ENCODE measurements at regions not wholly inside any gene's neighbourhood (a gene's known extent, or its start where the extent isn't known, plus 50 kb on each side); places are given as distances from the start of the nearest gene placed in this dataset.
"Not testable (repeated sequence)": the region's sequence is repeated elsewhere in the genome, so short reads cannot be mapped to it uniquely, and the experiment has no call there.

DNA sequence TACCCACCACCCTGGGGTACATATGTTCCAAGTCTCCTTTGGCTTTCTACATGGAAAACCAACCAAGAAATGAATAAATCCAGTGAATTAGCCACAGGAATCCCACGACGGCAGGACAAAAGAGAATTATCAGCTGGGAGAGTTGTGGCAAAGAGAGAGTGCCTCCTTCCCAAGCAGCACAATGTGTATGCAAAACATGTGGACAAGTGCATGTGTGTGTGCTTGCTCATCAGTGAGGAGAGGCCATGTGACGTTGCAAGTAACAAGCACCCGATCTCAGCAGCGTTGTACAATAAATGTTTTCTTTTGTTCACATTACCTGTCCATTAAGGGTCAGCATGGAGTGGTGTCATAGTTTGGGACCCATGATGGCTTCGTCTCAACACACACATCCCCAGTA, 50.0 kb upstream of the EMX2 start:
- FAIRE-seq (no peak), DNase-seq (ENCODE audit: insufficient read length, low spot score) (no peak)

DNA sequence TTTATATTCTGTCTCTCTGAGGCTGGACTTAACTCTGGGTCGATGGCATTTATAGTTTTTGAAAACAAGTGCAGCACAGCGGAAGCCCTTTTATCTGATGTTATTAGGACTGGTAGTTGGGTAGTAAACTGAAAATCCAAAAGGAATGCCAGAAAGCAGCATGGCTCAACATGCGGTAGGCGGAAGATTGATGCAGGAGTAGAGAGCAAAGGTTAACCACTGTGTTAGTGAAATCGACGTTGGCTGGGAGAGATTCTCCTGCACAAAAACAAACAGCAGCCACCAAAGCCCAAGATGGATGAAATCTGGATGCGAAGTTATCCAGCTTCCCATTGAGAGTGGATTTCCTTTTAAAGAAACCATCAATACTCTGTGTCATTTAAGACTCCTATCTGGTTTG, 54.5 kb upstream of the EMX2 start:
- TF ChIP-seq POLR2A (IDR thresholded peaks at IDR 0.05; ENCODE audit: low read depth, low read length): no peak
- FAIRE-seq: no peak
- DNase-seq (ENCODE audit: insufficient read length, low spot score): no peak

More for the DNA sequence above, 50.0 kb upstream of the EMX2 start:
- no peak for TF ChIP-seq POLR2A (IDR thresholded peaks at IDR 0.05; ENCODE audit: low read depth, low read length)

DNA sequence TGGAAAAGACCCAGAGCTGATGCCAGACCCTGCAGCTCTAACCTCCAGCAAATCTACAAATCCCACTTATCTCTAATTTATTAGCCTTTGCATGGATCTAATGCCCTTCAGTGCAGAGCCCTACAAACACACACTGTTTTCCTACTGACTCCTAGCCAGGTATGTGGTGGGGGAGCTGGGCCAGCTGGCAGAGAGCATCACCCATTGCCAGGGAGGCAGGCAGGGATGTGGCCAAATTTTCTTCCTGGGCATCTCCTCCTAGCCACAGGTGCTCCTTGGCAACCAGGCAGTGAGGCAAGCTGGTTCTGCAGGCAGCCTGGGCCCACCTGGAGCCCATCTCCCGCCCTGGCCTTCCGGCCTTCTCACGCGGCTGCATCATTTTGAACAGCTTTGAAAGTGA, 55.9 kb upstream of the EMX2 start:
- DNase-seq (ENCODE audit: insufficient read length, low spot score) (no peak), FAIRE-seq (no peak)
- TF ChIP-seq POLR2A (IDR thresholded peaks at IDR 0.05; ENCODE audit: low read depth, low read length): no peak

- no peak for TF ChIP-seq POLR2A (IDR thresholded peaks at IDR 0.05; ENCODE audit: low read depth, low read length)
- DNase-seq (ENCODE audit: insufficient read length, low spot score) (no peak), FAIRE-seq (no peak)
Observed at GRCh38 chr10:117483056-117483590, 59.4 kb upstream of the EMX2 start.

- FAIRE-seq; DNase-seq (ENCODE audit: insufficient read length, low spot score): not testable (repeated sequence)
Observed at GRCh38 chr10:117481011-117481410, 61.5 kb upstream of the EMX2 start.

GRCh38 chr10:117480097-117480496, 62.4 kb upstream of the EMX2 start:
- TF ChIP-seq POLR2A (IDR thresholded peaks at IDR 0.05; ENCODE audit: low read depth, low read length): no peak
- DNase-seq (ENCODE audit: insufficient read length, low spot score): no peak
- no peak for FAIRE-seq

- DNase-seq (ENCODE audit: insufficient read length, low spot score): peak; percentile 23
- TF ChIP-seq POLR2A (IDR thresholded peaks at IDR 0.05; ENCODE audit: low read depth, low read length): no peak
- no peak for FAIRE-seq
Observed at GRCh38 chr10:117477961-117478670, 64.4 kb upstream of the EMX2 start.

DNA sequence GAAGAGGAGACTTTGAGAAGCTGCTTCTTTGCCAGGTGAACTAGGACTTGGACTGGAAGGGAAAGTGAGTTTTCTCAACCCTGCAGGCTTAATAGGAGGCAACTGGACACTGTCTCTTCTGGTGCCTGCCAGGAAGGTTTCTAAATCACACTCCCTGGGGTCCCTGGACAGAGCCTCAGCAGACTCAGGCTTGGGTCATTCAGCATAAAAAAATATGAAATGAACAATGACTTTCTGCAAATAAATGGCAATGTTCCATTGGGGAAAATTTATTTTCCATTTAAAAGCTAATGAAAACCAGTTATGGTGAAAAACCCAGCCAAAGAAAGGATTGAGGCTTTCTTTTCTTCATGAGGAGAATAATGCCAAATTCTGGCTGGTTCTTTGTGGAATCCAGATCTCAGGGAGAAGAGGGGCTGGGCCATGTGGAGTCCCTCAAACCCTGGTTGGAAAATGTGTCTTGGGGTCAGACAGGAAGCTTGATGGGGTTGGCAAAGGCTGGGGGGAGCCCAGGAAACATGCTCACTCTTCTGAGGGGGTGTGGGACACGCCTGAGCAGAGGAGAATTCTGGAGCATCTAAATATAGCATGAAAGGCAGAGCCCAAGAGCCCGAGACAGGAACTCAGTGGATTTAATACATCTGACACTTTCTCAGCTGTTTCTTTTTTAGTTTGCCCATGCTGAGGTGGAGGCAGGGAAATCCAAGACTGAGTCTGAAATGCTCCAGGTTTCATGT, 65.2 kb upstream of the EMX2 start:
- DNase-seq (ENCODE audit: insufficient read length, low spot score): no peak
- no peak for TF ChIP-seq POLR2A (IDR thresholded peaks at IDR 0.05; ENCODE audit: low read depth, low read length)
- no peak for FAIRE-seq

GRCh38 chr10:117476716-117477115, 65.8 kb upstream of the EMX2 start:
- FAIRE-seq (no peak), DNase-seq (ENCODE audit: insufficient read length, low spot score) (no peak)
- TF ChIP-seq POLR2A (IDR thresholded peaks at IDR 0.05; ENCODE audit: low read depth, low read length): no peak

GRCh38 chr10:117476281-117476680, 66.3 kb upstream of the EMX2 start:
- FAIRE-seq: no peak
- no peak for DNase-seq (ENCODE audit: insufficient read length, low spot score)

DNA sequence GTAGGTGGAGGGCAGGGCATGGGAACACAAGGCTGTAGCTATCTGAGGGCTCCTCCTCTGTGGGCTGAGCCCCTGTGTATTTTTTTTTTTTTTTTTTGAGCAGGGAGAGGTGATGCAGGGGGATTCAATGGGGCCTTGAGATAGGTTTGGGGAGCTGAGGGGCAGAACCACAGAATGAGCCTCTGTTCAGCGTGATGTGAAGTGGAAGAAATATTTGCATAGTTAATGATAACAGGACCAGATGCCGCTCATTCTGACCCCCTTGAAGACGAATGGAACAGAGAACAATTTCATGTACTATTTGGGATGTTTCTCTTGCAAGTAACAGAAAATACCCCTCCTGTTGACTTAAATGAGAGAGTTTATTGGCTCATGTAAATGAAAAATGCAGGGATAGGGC, 69.7 kb upstream of the EMX2 start:
- TF ChIP-seq POLR2A (IDR thresholded peaks at IDR 0.05; ENCODE audit: low read depth, low read length): no peak
- DNase-seq (ENCODE audit: insufficient read length, low spot score) (no peak), FAIRE-seq (no peak)

More at GRCh38 chr10:117476281-117476680, 66.3 kb upstream of the EMX2 start:
- TF ChIP-seq POLR2A (IDR thresholded peaks at IDR 0.05; ENCODE audit: low read depth, low read length): no peak

- no peak for DNase-seq (ENCODE audit: insufficient read length, low spot score)
- no peak for TF ChIP-seq POLR2A (IDR thresholded peaks at IDR 0.05; ENCODE audit: low read depth, low read length)
- FAIRE-seq: no peak
Observed at GRCh38 chr10:117471344-117471874, 71.1 kb upstream of the EMX2 start.

DNA sequence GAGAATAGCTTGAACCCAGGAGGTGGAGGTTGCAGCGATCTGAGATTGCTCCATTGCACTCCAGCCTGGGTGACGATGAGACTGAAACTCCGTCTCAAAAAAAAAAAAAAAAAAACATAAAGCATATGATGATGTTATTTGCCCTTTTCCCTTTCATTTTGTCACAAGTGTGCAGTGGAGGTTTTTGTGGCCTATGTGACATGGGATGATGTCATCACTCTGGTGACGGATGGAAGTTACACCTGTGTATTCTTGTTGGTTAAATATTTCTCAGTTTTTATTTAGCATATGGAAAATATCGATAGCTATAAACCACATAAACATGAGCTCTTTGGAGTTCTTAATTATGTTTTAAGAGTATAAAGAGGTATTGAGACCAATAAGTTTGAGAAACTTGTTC, 71.8 kb upstream of the EMX2 start:
- FAIRE-seq (no peak), DNase-seq (ENCODE audit: insufficient read length, low spot score) (no peak)
- TF ChIP-seq POLR2A (IDR thresholded peaks at IDR 0.05; ENCODE audit: low read depth, low read length): no peak

- DNase-seq (ENCODE audit: insufficient read length, low spot score): no peak
- no peak for FAIRE-seq
- TF ChIP-seq POLR2A (IDR thresholded peaks at IDR 0.05; ENCODE audit: low read depth, low read length): no peak
Observed at GRCh38 chr10:117468665-117469064, 73.9 kb upstream of the EMX2 start.

- no peak for TF ChIP-seq POLR2A (IDR thresholded peaks at IDR 0.05; ENCODE audit: low read depth, low read length)
- no peak for FAIRE-seq
- DNase-seq (ENCODE audit: insufficient read length, low spot score): no peak
Observed at GRCh38 chr10:117464176-117464575, 78.4 kb upstream of the EMX2 start.

Data from H54 (cell line).